ENCODE measurements at regions not wholly inside any gene's neighbourhood (a gene's known extent, or its start where the extent isn't known, plus 50 kb on each side); places are given as distances from the start of the nearest gene placed in this dataset.

DNA sequence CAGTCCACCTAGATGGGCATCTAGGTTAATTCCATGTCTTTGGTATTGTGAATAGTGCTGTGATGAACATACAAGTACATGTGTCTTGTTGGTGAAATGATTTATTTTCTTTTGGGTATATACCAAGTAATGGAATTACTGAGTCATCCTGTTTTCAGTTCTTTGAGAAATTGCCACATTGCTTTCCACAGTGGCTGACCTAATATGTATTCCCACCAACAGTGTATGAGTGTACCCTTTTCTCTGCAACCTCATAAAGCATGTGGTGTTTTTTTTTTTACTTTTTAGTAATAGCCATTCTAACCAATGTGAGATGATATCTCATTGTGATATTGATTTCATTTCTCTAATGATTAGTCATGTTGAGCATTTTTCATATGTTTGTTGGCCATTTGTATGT, 86.0 kb upstream of the NDN start:
- no peaks in the 10 kb centered on the region for H3K4me1 ChIP-seq
- no peak for ATAC-seq
- H3K36me3 ChIP-seq, result no peaks in the 10 kb centered on the region
- DNase-seq, result no peak
- no peak for TF ChIP-seq POLR2A (IDR thresholded peaks at IDR 0.05)
- TF ChIP-seq, protein P1, sequence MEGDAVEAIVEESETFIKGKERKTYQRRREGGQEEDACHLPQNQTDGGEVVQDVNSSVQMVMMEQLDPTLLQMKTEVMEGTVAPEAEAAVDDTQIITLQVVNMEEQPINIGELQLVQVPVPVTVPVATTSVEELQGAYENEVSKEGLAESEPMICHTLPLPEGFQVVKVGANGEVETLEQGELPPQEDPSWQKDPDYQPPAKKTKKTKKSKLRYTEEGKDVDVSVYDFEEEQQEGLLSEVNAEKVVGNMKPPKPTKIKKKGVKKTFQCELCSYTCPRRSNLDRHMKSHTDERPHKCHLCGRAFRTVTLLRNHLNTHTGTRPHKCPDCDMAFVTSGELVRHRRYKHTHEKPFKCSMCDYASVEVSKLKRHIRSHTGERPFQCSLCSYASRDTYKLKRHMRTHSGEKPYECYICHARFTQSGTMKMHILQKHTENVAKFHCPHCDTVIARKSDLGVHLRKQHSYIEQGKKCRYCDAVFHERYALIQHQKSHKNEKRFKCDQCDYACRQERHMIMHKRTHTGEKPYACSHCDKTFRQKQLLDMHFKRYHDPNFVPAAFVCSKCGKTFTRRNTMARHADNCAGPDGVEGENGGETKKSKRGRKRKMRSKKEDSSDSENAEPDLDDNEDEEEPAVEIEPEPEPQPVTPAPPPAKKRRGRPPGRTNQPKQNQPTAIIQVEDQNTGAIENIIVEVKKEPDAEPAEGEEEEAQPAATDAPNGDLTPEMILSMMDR (IDR thresholded peaks at IDR 0.05), result no peak
- no peak overlapping the region for H3K4me3 ChIP-seq
- H3K27ac ChIP-seq, result no peak overlapping the region
- H3K27me3 ChIP-seq, result no peaks in the 10 kb centered on the region
- intact Hi-C loops (cut with DNase I), result no loop called here
- peaks cover 0 to 4% (median 0%) of the 10 kb centered on the region in 4 donors for H3K9me3 ChIP-seq

DNA sequence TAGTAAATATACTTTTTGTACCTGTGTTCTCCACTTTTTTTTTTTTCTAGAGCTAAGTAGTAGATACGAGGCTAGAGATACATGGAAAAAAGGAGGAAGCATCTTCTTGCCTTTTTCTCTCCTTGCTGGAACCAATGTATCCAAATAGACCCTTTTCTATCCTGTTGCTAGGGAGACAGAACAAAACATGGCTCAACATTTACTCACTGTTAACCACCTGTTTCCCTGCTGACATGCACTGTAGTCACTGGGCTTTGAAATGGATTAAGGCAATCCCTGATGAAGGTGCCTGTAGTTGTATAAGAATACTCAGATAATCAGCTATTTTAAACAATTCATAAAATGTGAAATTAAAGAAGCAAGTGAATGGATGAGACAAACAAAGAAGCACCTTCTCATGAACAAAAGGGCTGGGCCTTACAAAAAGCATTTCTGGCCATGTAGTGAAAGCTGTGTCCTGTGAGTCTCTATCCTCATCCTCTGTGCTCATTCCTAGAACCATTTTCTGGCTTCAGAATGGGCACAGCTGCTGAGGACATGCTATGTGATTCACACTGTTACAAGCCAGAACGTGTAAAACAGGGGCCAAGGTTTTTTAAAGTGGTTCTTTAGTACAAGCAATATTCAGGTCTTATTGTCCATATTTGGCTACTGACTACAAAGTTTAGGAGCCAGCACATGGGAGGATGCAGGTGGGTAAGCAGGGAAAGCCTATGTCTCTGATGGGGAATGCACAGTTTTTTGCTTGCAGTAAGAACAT, 100.4 kb upstream of the NDN start:
- no peak for DNase-seq

DNA sequence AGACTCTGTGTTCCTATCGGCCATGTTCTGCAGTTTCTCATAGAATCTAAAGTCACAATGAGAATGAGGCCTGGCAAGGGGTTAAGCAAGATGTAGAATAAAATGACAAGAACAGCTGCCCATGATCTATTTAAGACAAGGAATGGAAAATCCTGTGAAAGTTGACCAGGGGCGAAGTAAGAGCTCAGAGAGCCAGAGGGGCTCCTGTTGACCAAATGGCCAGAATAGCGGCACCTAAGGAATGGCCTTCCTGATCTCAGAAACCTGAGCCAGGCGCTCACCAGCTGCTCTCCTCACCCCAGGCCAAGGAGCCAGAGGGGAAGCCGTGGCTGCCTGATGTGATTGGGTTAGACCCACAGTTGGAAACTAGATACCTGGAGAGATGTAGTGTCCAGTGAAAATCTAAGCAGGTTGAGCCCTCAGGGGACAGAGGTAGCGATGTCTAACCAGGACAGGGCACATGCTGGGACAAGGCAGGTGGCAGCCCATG, 106.1 kb upstream of the NDN start:
- TF ChIP-seq, protein P1 (IDR thresholded peaks at IDR 0.05), result no peak
- TF ChIP-seq POLR2A (IDR thresholded peaks at IDR 0.05), result no peak
- DNase-seq (no peak), ATAC-seq (no peak)
- WGBS (ENCODE audit: insufficient coverage, low coverage, low lambda C conversion rate, missing lambda C conversion rate), result 47% methylated on average over 3 of the region's 6 CpGs
- Histone ChIP-seq H3K27ac (no peak overlapping the region), H3K9me3 (no peaks in the 10 kb centered on the region), H3K36me3 (no peaks in the 10 kb centered on the region), H3K27me3 (no peaks in the 10 kb centered on the region), H3K4me3 (no peak overlapping the region), H3K4me1 (no peaks in the 10 kb centered on the region)
- intact Hi-C loops (cut with DNase I), result no loop called here

More for the DNA sequence above, 100.4 kb upstream of the NDN start:
- no peak for TF ChIP-seq POLR2A (IDR thresholded peaks at IDR 0.05)
- TF ChIP-seq, protein P1 (IDR thresholded peaks at IDR 0.05), result no peak
- Histone ChIP-seq H3K4me3 (no peak overlapping the region), H3K4me1 (no peaks in the 10 kb centered on the region), H3K36me3 (no peaks in the 10 kb centered on the region), H3K27ac (no peak overlapping the region), H3K27me3 (no peaks in the 10 kb centered on the region), H3K9me3 (no peaks in the 10 kb centered on the region)
- intact Hi-C loops (cut with DNase I), result no loop called here
- no peak for ATAC-seq
- WGBS (ENCODE audit: insufficient coverage, low coverage, low lambda C conversion rate, missing lambda C conversion rate), result 14% methylated on average over 2 of the region's 2 CpGs

DNA sequence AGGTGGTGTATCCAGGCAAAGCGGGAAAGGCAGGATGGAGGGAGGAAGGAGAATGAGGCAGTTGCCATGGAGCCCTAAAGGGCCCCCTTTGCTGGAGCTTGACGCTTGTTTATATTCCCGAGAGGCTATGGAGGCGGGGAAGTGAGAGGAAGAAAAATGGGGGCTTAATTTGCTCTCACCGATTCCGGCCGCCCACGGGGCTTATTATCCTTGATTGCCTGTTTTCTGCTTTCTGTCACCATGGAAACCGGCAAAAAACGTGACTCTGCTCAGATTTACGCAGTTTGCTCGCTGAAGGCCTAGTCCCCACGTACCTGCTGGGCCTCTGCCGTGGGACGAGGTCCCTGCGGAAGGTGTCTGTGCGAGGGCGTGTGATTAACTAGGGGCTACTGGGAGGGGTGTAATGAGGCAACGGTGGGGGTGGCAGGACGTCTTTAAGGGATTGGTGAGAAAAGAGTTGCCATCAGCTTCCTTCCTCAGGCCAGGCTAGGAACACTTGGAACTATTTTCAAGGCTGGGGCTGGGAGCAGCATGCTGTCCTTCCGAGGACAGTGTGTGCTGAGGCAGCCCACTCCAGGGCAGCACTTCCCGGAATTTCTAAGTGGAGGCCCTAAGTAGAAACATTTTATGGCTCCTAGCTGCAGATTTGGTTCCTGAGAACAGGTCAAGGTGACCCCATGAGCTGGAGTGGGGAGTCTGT, 110.8 kb upstream of the NDN start:
- WGBS (ENCODE audit: insufficient coverage, low coverage, low lambda C conversion rate, missing lambda C conversion rate), result 53% methylated on average over 16 of the region's 22 CpGs
- no peaks in the 10 kb centered on the region for H3K9me3 ChIP-seq
- H3K36me3 ChIP-seq, result no peaks in the 10 kb centered on the region
- no peaks in the 10 kb centered on the region for H3K27me3 ChIP-seq
- intact Hi-C loops (cut with DNase I), result no loop called here
- ATAC-seq, result no peak
- H3K4me1 ChIP-seq, result no peaks in the 10 kb centered on the region
- no peak overlapping the region for H3K27ac ChIP-seq
- TF ChIP-seq, protein P1 (IDR thresholded peaks at IDR 0.05), result no peak
- TF ChIP-seq POLR2A (IDR thresholded peaks at IDR 0.05), result no peak
- no peak for DNase-seq
- H3K4me3 ChIP-seq, result no peak overlapping the region

Measured in right lobe of liver (tissue), 6 donors.